GM19043 (cell line): ENCODE measurements at regions not wholly inside any gene's neighbourhood (a gene's known extent, or its start where the extent isn't known, plus 50 kb on each side); places are given as distances from the start of the nearest gene placed in this dataset.

Experiments
- ATAC-seq: cut with Tn5 transposase; IDR thresholded peaks from one replicate; pipeline ENCODE4 v1.9.1; 2021; ENCODE audit warnings: low read depth; ENCODE audit not compliant: unreplicated experiment

- ATAC-seq, result no peak
Observed at GRCh38 chr2:217749008-217749407, 253.8 kb downstream of the TNS1 start.

GRCh38 chr2:217746808-217747207, 256.0 kb downstream of the TNS1 start:
- no peak for ATAC-seq

- ATAC-seq, result no peak
Observed at GRCh38 chr2:217743966-217744761, 258.6 kb downstream of the TNS1 start.

- ATAC-seq, result no peak
Observed at GRCh38 chr2:217743407-217743806, 259.4 kb downstream of the TNS1 start.

- ATAC-seq, result no peak
Observed at GRCh38 chr2:217742841-217743240, 260.0 kb downstream of the TNS1 start.

GRCh38 chr2:217742276-217742675, 260.5 kb downstream of the TNS1 start:
- ATAC-seq, result no peak

GRCh38 chr2:217741381-217741955, 261.3 kb downstream of the TNS1 start:
- ATAC-seq, result no peak

GRCh38 chr2:217740756-217741155, 262.0 kb downstream of the TNS1 start:
- no peak for ATAC-seq

GRCh38 chr2:217740178-217740577, 262.6 kb downstream of the TNS1 start:
- no peak for ATAC-seq

GRCh38 chr2:217739741-217740140, 263.1 kb downstream of the TNS1 start:
- ATAC-seq, result no peak

- ATAC-seq, result no peak
Observed at GRCh38 chr2:217738061-217738460, 264.7 kb downstream of the TNS1 start.

- no peak for ATAC-seq
Observed at GRCh38 chr2:217736776-217737550, 265.8 kb downstream of the TNS1 start.

- no peak for ATAC-seq
Observed at GRCh38 chr2:217735899-217736298, 266.9 kb downstream of the TNS1 start.

GRCh38 chr2:217735034-217735433, 267.8 kb downstream of the TNS1 start:
- ATAC-seq, result no peak

GRCh38 chr2:217733461-217733860, 269.3 kb downstream of the TNS1 start:
- no peak for ATAC-seq

- ATAC-seq, result no peak
Observed at GRCh38 chr2:217732992-217733391, 269.8 kb downstream of the TNS1 start.

- ATAC-seq, result no peak
Observed at GRCh38 chr2:217731805-217732204, 271.0 kb downstream of the TNS1 start.

GRCh38 chr2:217729421-217730053, 273.3 kb downstream of the TNS1 start:
- no peak for ATAC-seq

- ATAC-seq, result no peak
Observed at GRCh38 chr2:217727801-217728200, 275.0 kb downstream of the TNS1 start.

GRCh38 chr2:217725409-217725808, 277.4 kb downstream of the TNS1 start:
- no peak for ATAC-seq

GRCh38 chr2:217724471-217724870, 278.3 kb downstream of the TNS1 start:
- ATAC-seq, result no peak
